Activated CD8-positive, alpha-beta T cell treated with anti-CD3 and anti-CD28 coated beads for 36 hours (primary cell): ENCODE measurements at regions not wholly inside any gene's neighbourhood (a gene's known extent, or its start where the extent isn't known, plus 50 kb on each side); places are given as distances from the start of the nearest gene placed in this dataset.

Source experiments
- ATAC-seq: fragments of 200-7000 bp; cut with Tn5 transposase; one replicate; pipeline ENCODE4 v1.10.0; 2021; ENCODE audit warnings: mild to moderate bottlenecking, moderate library complexity
- CTCF ChIA-PET: fragments of 350-600 bp; sonication (Branson Sonifier 250); formaldehyde crosslinking; loops from one replicate; lab custom pipeline; 2021; ENCODE audit warnings: antibody characterized with exemption; lab: Charles Lee
- POLR2A ChIA-PET: fragments of 350-600 bp; sonication (Branson Sonifier 250); formaldehyde crosslinking; loops from one replicate; lab custom pipeline; 2021; ENCODE audit warnings: antibody characterized with exemption; lab: Charles Lee
- DNase-seq: peaks from one replicate; pipeline ENCODE4 v3.0.0-alpha.2; 2020
- H3K27ac Mint-ChIP-seq: one replicate; pipeline ENCODE4 v1.8.0; 2021; ENCODE audit warnings: mild to moderate bottlenecking, mixed read lengths
- H3K27me3 Mint-ChIP-seq: one replicate; pipeline ENCODE4 v1.8.0; 2021; ENCODE audit warnings: mixed read lengths
- H3K36me3 Mint-ChIP-seq: one replicate; pipeline ENCODE4 v1.8.0; 2021; ENCODE audit warnings: low read depth, mixed read lengths
- H3K4me1 Mint-ChIP-seq: one replicate; pipeline ENCODE4 v1.8.0; 2021; ENCODE audit warnings: low read depth, mixed read lengths
- H3K4me3 Mint-ChIP-seq: one replicate; pipeline ENCODE4 v1.8.0; 2021; ENCODE audit warnings: mild to moderate bottlenecking, moderate library complexity, mixed read lengths
- H3K9me3 Mint-ChIP-seq: one replicate; pipeline ENCODE4 v1.8.0; 2021; ENCODE audit warnings: mixed read lengths
- intact Hi-C: fragments of 100-400 bp; cut with micrococcal nuclease; formaldehyde crosslinking; loops from one replicate; pipeline ENCODE4 v1.10.0; 2022
- TF ChIP-seq, protein P1 (sequence below): fragments of 200-600 bp; IDR thresholded peaks from one replicate; pipeline ENCODE4 v1.8.0; 2022; ENCODE audit warnings: antibody characterized with exemption, mild to moderate bottlenecking

DNA sequence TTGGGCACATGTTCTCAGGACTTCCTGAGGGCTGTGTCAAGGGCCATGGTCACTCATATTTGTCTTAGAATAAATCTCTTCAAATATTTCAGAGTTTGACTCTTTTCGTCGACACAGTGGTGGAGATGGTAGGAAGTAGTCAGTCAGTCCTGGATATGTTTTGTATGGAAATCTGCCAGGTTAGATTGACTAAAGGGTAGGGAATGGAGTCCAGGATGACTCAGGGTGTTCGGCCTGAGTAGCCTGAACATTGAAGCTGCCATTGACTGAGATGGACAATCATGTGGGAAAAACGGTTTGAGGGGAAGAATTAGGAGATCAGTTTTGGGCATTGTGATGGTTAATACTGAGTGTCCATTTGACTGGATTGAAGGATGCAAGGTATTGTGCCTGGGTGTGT is 177.1 kb upstream of the CENPE start:
- Mint-ChIP-seq H3K9me3 (no peaks in the 10 kb centered on the region), H3K27me3 (no peaks in the 10 kb centered on the region), H3K4me3 (no peak overlapping the region), H3K36me3 (no peaks in the 10 kb centered on the region), H3K27ac (no peak overlapping the region), H3K4me1 (no peaks in the 10 kb centered on the region)
- DNase-seq (no peak), ATAC-seq (no peak)
- POLR2A ChIA-PET: no interaction called here
- CTCF ChIA-PET: no interaction called here
- intact Hi-C loops: no loop called here
- TF ChIP-seq, protein P1, sequence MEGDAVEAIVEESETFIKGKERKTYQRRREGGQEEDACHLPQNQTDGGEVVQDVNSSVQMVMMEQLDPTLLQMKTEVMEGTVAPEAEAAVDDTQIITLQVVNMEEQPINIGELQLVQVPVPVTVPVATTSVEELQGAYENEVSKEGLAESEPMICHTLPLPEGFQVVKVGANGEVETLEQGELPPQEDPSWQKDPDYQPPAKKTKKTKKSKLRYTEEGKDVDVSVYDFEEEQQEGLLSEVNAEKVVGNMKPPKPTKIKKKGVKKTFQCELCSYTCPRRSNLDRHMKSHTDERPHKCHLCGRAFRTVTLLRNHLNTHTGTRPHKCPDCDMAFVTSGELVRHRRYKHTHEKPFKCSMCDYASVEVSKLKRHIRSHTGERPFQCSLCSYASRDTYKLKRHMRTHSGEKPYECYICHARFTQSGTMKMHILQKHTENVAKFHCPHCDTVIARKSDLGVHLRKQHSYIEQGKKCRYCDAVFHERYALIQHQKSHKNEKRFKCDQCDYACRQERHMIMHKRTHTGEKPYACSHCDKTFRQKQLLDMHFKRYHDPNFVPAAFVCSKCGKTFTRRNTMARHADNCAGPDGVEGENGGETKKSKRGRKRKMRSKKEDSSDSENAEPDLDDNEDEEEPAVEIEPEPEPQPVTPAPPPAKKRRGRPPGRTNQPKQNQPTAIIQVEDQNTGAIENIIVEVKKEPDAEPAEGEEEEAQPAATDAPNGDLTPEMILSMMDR: no peak

DNA sequence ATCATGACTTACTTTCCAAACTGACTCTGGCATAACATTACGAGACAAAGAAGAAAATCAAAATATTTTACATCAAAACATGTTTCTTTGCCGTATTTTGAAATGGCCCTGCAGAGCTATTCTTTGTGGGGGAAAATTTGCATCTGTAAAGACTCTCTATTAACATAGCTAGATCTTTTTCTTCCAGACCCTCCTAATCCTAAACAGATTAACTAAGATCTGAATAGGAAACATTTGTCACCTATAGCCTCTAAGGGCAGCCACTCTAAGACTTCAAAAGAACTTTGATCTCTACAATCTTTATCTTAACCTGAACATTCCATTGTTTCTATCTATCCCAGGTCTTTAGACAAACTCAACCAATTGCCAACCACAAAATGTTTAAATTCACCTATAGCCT is 176.6 kb upstream of the CENPE start:
- DNase-seq (no peak), ATAC-seq (no peak)
- no peaks in the 10 kb centered on the region for H3K9me3 Mint-ChIP-seq
- no peak overlapping the region for H3K27ac Mint-ChIP-seq
- intact Hi-C loops: no loop called here
- ChIA-PET CTCF (no interaction called here), POLR2A (no interaction called here)
- no peaks in the 10 kb centered on the region for H3K36me3 Mint-ChIP-seq
- TF ChIP-seq, protein P1: no peak
- H3K4me1 Mint-ChIP-seq: no peaks in the 10 kb centered on the region
- no peak overlapping the region for H3K4me3 Mint-ChIP-seq
- H3K27me3 Mint-ChIP-seq: no peaks in the 10 kb centered on the region

DNA sequence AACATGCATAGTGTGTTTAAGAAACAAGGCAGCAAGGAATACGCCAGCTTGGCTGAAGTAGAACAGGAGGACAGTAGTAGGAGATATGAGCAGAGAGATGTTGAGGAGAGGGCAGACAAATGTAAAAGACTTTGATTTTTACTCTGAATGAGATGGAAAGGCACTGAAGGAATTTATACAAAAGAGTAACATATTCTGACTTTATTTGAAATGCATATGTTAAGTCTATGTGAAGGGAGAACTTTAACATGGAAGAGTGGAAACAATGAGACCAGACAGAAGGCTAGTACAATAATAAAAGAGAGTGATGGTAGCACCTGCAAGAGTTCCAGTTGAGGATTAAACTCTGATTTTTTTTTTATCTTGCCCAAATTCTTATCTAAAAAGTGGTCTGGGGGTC is 176.2 kb upstream of the CENPE start:
- no peak for DNase-seq
- intact Hi-C loops: no loop called here
- no peaks in the 10 kb centered on the region for H3K9me3 Mint-ChIP-seq

DNA sequence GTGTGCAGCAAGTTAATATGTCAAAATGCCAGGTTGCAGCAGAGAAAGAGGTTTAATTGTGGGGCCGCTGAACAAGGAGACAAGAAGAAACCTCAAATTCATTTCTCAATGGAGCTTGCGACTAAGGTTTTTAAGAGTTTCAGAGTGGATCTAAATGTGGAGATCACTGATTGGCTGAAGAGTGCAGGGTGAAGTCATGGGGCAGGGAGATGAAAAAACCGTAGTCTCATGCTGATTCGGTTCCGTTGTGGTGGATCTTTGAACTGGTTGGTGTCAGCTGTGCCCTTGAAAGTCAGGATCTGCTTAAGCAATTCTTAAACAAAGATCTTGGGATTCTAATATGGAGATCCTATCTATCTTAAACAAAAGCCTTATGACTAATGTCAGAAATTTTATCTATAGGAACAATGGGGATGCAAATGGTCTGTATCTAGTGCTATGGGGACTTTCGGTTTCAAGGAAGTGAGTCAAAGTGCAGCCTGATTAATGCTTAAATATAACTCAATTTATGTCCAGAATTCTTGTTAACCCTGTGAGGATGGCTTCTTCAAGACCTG is 173.9 kb upstream of the CENPE start:
- Mint-ChIP-seq H3K9me3 (no peaks in the 10 kb centered on the region), H3K4me1 (no peaks in the 10 kb centered on the region), H3K4me3 (no peak overlapping the region), H3K36me3 (no peaks in the 10 kb centered on the region), H3K27me3 (no peaks in the 10 kb centered on the region), H3K27ac (no peak overlapping the region)
- ChIA-PET POLR2A (no interaction called here), CTCF (no interaction called here)
- ATAC-seq (no peak), DNase-seq (no peak)
- TF ChIP-seq, protein P1: no peak
- intact Hi-C loops: no loop called here

More for the DNA sequence above, 176.2 kb upstream of the CENPE start:
- TF ChIP-seq, protein P1: no peak
- ATAC-seq: no peak
- Mint-ChIP-seq H3K27me3 (no peaks in the 10 kb centered on the region), H3K27ac (no peak overlapping the region), H3K4me3 (no peak overlapping the region), H3K4me1 (no peaks in the 10 kb centered on the region), H3K36me3 (no peaks in the 10 kb centered on the region)
- CTCF ChIA-PET: no interaction called here
- POLR2A ChIA-PET: no interaction called here

DNA sequence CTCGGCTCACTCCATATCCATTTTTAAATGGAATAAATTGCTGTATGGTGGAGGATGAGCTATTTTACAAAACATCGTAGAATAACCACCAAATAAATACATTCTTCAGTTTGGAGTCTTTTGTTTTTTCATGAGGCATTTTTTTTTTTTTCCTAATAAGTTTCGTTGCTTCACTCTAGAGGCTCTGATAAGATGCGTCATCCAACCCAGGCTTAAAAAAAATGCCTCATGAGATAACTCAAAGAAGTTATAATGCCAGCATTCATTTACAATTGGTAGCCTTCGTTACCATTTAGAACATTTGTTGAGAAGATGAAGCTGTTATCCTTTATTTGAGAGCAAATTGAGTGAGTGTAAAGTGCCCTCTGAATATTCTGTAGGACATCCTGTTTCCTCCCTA is 172.2 kb upstream of the CENPE start:
- Mint-ChIP-seq H3K4me1 (no peaks in the 10 kb centered on the region), H3K27me3 (no peaks in the 10 kb centered on the region), H3K36me3 (no peaks in the 10 kb centered on the region), H3K4me3 (no peak overlapping the region), H3K27ac (no peak overlapping the region), H3K9me3 (no peaks in the 10 kb centered on the region)
- ATAC-seq (no peak), DNase-seq (no peak)
- ChIA-PET POLR2A (no interaction called here), CTCF (no interaction called here)
- intact Hi-C loops: no loop called here
- TF ChIP-seq, protein P1: no peak
